ENCODE measurements at regions not wholly inside any gene's neighbourhood (a gene's known extent, or its start where the extent isn't known, plus 50 kb on each side); places are given as distances from the start of the nearest gene placed in this dataset.

DNA sequence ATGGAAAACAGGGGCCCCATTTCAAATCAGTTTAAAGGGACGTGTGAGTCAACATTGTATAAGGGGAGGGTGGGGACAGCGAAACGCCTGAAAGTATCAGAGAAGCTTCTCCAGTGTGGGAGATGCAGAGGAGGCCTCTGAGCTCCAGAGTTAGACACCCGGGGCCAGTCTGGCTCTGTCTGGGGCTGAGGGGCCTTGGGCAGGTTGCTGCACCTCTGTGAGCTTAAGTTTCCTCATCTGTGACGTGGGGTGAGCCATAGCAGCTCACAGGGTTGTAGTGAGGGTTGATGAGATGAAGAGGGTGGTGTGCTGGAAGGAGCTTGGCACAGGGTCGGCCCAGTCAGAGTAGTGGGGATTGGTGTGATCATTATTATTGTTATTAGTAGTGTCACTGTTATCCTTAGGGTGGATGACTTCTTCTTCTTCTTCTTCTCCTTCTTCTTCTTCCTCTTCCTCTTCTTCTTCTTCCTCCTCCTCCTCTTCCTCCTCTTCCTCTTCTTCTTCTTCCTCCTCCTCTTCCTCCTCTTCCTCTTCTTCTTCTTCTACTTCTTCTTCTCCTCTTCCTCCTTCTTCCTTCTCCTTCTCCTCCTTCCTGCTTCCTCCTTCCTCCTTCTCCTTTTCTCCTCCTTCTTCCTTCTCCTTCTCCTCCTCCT is 282.0 kb downstream of the PTPRU start:
- peaks cover 25% of the 10 kb centered on the region for H3K27me3 ChIP-seq (ENCODE audit: control insufficient read depth, extremely low read depth, insufficient read depth, low read length)
- TF ChIP-seq, protein P1, sequence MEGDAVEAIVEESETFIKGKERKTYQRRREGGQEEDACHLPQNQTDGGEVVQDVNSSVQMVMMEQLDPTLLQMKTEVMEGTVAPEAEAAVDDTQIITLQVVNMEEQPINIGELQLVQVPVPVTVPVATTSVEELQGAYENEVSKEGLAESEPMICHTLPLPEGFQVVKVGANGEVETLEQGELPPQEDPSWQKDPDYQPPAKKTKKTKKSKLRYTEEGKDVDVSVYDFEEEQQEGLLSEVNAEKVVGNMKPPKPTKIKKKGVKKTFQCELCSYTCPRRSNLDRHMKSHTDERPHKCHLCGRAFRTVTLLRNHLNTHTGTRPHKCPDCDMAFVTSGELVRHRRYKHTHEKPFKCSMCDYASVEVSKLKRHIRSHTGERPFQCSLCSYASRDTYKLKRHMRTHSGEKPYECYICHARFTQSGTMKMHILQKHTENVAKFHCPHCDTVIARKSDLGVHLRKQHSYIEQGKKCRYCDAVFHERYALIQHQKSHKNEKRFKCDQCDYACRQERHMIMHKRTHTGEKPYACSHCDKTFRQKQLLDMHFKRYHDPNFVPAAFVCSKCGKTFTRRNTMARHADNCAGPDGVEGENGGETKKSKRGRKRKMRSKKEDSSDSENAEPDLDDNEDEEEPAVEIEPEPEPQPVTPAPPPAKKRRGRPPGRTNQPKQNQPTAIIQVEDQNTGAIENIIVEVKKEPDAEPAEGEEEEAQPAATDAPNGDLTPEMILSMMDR (optimal IDR thresholded peaks at IDR 0.05 in 1 of 3, IDR thresholded peaks at IDR 0.05 in 1 of 3, conservative IDR thresholded peaks at IDR 0.05 in 1 of 3; ENCODE audit: extremely low read depth in 1 of 3, insufficient read depth in 2 of 3, low read length in 3 of 3): no peak
- no peak for TF ChIP-seq EZH2 (IDR thresholded peaks at IDR 0.05; ENCODE audit: low read length)
- H3K9ac ChIP-seq (ENCODE audit: control insufficient read depth, extremely low read depth, insufficient read depth, low read length): no peak overlapping the region

DNA sequence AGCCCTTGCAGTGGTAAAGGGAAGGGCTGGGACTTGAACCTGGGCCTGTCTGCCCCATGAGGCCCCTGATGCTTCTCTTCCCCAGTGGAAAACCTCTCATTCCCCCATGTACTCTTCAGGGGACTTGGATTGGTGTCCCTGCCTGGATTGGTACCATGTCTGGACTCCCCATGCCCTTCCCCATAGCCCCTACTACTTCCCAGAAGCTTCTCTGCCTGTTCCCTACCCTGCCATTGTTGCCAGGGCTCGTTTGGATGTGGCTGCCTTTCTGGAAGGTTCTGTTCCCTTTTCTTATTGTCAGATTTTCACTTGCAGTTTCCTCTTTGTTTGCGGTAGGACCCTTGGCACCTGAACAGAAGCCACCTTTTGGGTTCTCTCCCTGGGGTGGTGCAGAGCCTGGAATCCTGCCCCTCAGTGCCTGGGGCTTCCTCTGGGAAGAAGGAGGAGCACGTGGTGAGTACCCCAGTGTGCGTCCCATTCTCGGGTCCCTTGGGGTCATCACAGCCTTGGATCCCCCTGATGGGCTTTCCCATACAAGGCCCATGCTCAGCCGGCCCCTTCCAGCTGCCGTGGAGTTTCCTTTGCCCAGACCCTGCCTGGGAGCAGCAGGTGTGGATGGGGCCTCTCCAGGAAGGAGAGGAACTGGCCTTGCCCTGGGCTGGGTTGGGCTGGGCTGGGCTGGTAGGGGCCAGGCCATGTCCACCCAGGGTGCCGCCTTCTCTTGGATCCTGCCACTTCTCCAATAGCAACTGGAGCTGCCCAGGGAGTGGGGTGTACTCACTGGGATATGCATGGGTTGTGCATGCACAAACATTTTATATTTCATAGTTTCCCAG is 281.1 kb downstream of the PTPRU start:
- Histone ChIP-seq H3K9me1 (ENCODE audit: control insufficient read depth, extremely low read depth, insufficient read depth, low read length) (no peaks in the 10 kb centered on the region), H3K27ac (ENCODE audit: control insufficient read depth, insufficient read depth, low read length) (no peak overlapping the region), H3K79me2 (ENCODE audit: control insufficient read depth, insufficient read depth, low read length) (no peaks in the 10 kb centered on the region), H3K27me3 (ENCODE audit: control insufficient read depth, extremely low read depth, insufficient read depth, low read length) (peaks cover 23% of the 10 kb centered on the region), H3K36me3 (ENCODE audit: control insufficient read depth in 2 of 2, extremely low read depth in 1 of 2, insufficient read depth in 2 of 2, low read length in 2 of 2) (no peaks in the 10 kb centered on the region), H3K4me2 (ENCODE audit: control insufficient read depth, extremely low read depth, insufficient read depth, low read depth, low read length) (no peak overlapping the region), H3K4me1 (ENCODE audit: control insufficient read depth, extremely low read depth, insufficient read depth, low read length) (no peaks in the 10 kb centered on the region), H4K20me1 (ENCODE audit: control insufficient read depth, extremely low read depth, insufficient read depth, low read length) (no peaks in the 10 kb centered on the region), H2AFZ (ENCODE audit: control insufficient read depth, low read length) (no peak overlapping the region), H3K4me3 (ENCODE audit: control insufficient read depth in 2 of 3, extremely low read depth in 1 of 3, insufficient read depth in 2 of 3, low read depth in 1 of 3, low read length in 3 of 3) (no peak overlapping the region), H3K9me3 (ENCODE audit: control insufficient read depth, low read depth, low read length) (no peaks in the 10 kb centered on the region), H3K9ac (ENCODE audit: control insufficient read depth, extremely low read depth, insufficient read depth, low read length) (no peak overlapping the region)
- DNase-seq (ENCODE audit: low read depth, low spot score) (no peak), FAIRE-seq (no peak)
- dilution Hi-C loops (cut with MboI; ENCODE audit: extremely low pct_ligation_motif_present, low sequenced_read_pairs): loop anchor here (10.0 kb wide), 1 partner anchor 167 kb away; no protein-coding TSS in a partner anchor
- TF ChIP-seq EZH2 (IDR thresholded peaks at IDR 0.05; ENCODE audit: low read length): no peak
- TF ChIP-seq, protein P1 (optimal IDR thresholded peaks at IDR 0.05 in 1 of 3, IDR thresholded peaks at IDR 0.05 in 1 of 3, conservative IDR thresholded peaks at IDR 0.05 in 1 of 3; ENCODE audit: extremely low read depth in 1 of 3, insufficient read depth in 2 of 3, low read length in 3 of 3): no peak

More for the DNA sequence above, 282.0 kb downstream of the PTPRU start:
- Histone ChIP-seq H3K4me3 (ENCODE audit: control insufficient read depth in 2 of 3, extremely low read depth in 1 of 3, insufficient read depth in 2 of 3, low read depth in 1 of 3, low read length in 3 of 3) (no peak overlapping the region), H3K4me2 (ENCODE audit: control insufficient read depth, extremely low read depth, insufficient read depth, low read depth, low read length) (no peak overlapping the region), H3K9me1 (ENCODE audit: control insufficient read depth, extremely low read depth, insufficient read depth, low read length) (no peaks in the 10 kb centered on the region), H3K4me1 (ENCODE audit: control insufficient read depth, extremely low read depth, insufficient read depth, low read length) (no peaks in the 10 kb centered on the region), H3K27ac (ENCODE audit: control insufficient read depth, insufficient read depth, low read length) (no peak overlapping the region), H3K79me2 (ENCODE audit: control insufficient read depth, insufficient read depth, low read length) (no peaks in the 10 kb centered on the region), H4K20me1 (ENCODE audit: control insufficient read depth, extremely low read depth, insufficient read depth, low read length) (no peaks in the 10 kb centered on the region), H3K9me3 (ENCODE audit: control insufficient read depth, low read depth, low read length) (no peaks in the 10 kb centered on the region), H2AFZ (ENCODE audit: control insufficient read depth, low read length) (no peak overlapping the region), H3K36me3 (ENCODE audit: control insufficient read depth in 2 of 2, extremely low read depth in 1 of 2, insufficient read depth in 2 of 2, low read length in 2 of 2) (no peaks in the 10 kb centered on the region)
- FAIRE-seq: no peak
- DNase-seq (ENCODE audit: low read depth, low spot score): no peak
- dilution Hi-C loops (cut with MboI; ENCODE audit: extremely low pct_ligation_motif_present, low sequenced_read_pairs): loop anchor here (10.0 kb wide), 1 partner anchor 166 kb away; no protein-coding TSS in a partner anchor

Data from keratinocyte (primary cell).